Islet precursor cell (in vitro differentiated cells): ENCODE measurements at regions not wholly inside any gene's neighbourhood (a gene's known extent, or its start where the extent isn't known, plus 50 kb on each side); places are given as distances from the start of the nearest gene placed in this dataset.

Source experiments
- DNase-seq: peaks from one replicate; pipeline ENCODE4 v3.0.0-alpha.2; 2018

GRCh38 chr2:156164091-156164720 lies 168.3 kb downstream of the NR4A2 start:
- DNase-seq: no peak

GRCh38 chr2:156158808-156159207 lies 173.7 kb downstream of the NR4A2 start:
- DNase-seq: no peak

- DNase-seq: peak; percentile 72
Measured at GRCh38 chr2:156157670-156158069, 174.9 kb downstream of the NR4A2 start.

- no peak for DNase-seq
Measured at GRCh38 chr2:156156580-156156979, 175.9 kb downstream of the NR4A2 start.

GRCh38 chr2:156155319-156155718 lies 177.2 kb downstream of the NR4A2 start:
- DNase-seq: no peak

GRCh38 chr2:156151351-156151750 lies 181.2 kb downstream of the NR4A2 start:
- DNase-seq: no peak

- no peak for DNase-seq
Measured at GRCh38 chr2:156147594-156148330, 184.8 kb downstream of the NR4A2 start.

GRCh38 chr2:156145976-156146375 lies 186.5 kb downstream of the NR4A2 start:
- DNase-seq: no peak

- DNase-seq: no peak
Measured at GRCh38 chr2:156145469-156145868, 187.1 kb downstream of the NR4A2 start.

- no peak for DNase-seq
Measured at GRCh38 chr2:156136566-156136965, 196.0 kb downstream of the NR4A2 start.

GRCh38 chr2:156134887-156135286 lies 197.6 kb downstream of the NR4A2 start:
- DNase-seq: no peak

GRCh38 chr2:156132941-156133340 lies 199.6 kb downstream of the NR4A2 start:
- no peak for DNase-seq

- DNase-seq: no peak
Measured at GRCh38 chr2:156132130-156132529, 200.4 kb downstream of the NR4A2 start.

- DNase-seq: no peak
Measured at GRCh38 chr2:156129227-156129626, 203.3 kb downstream of the NR4A2 start.

- no peak for DNase-seq
Measured at GRCh38 chr2:156125018-156125417, 207.5 kb downstream of the NR4A2 start.

GRCh38 chr2:156124458-156124857 lies 208.1 kb downstream of the NR4A2 start:
- no peak for DNase-seq

GRCh38 chr2:156118753-156119416 lies 213.6 kb downstream of the NR4A2 start:
- DNase-seq: no peak

- peak; percentile 50 for DNase-seq
Measured at GRCh38 chr2:156116113-156116512, 216.4 kb downstream of the NR4A2 start.

GRCh38 chr2:156115338-156115737 lies 217.2 kb downstream of the NR4A2 start:
- DNase-seq: no peak

GRCh38 chr2:156112323-156112722 lies 220.2 kb downstream of the NR4A2 start:
- DNase-seq: no peak

- peak; percentile 74 for DNase-seq
Measured at GRCh38 chr2:156110890-156111289, 221.6 kb downstream of the NR4A2 start.

GRCh38 chr2:156099382-156099781 lies 233.1 kb downstream of the NR4A2 start:
- no peak for DNase-seq

- no peak for DNase-seq
Measured at GRCh38 chr2:156098506-156098905, 234.0 kb downstream of the NR4A2 start.

- DNase-seq: peak; percentile 77
Measured at GRCh38 chr2:156088587-156088986, 243.9 kb downstream of the NR4A2 start.
